Hippocampal formation (tissue), 2 donors: ENCODE measurements at regions not wholly inside any gene's neighbourhood (a gene's known extent, or its start where the extent isn't known, plus 50 kb on each side); places are given as distances from the start of the nearest gene placed in this dataset.

ENCODE experiments used
- DNase-seq, 2 donors: peaks; one replicate each; lab custom pipeline; 2025; lab: John Stamatoyannopoulos, UW

DNA sequence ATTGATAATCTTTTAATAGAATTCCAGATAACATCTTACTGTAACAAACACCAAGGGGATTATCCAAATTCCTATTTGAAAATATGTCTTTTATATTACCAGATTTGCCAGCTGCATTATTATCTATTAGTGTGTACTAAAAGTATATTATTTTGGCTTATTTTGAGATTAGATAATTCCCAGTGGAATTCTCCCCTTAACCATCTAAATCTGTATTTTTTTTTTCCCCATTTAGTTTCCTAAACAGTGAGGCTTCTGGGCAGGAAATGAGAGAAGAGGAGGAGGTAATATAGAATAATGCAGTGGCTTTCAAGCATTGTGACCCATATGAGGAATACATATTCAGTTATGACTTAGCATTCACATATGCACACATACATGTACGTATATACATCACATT, 53.5 kb upstream of the ABL1 start:
- no peak for DNase-seq

DNA sequence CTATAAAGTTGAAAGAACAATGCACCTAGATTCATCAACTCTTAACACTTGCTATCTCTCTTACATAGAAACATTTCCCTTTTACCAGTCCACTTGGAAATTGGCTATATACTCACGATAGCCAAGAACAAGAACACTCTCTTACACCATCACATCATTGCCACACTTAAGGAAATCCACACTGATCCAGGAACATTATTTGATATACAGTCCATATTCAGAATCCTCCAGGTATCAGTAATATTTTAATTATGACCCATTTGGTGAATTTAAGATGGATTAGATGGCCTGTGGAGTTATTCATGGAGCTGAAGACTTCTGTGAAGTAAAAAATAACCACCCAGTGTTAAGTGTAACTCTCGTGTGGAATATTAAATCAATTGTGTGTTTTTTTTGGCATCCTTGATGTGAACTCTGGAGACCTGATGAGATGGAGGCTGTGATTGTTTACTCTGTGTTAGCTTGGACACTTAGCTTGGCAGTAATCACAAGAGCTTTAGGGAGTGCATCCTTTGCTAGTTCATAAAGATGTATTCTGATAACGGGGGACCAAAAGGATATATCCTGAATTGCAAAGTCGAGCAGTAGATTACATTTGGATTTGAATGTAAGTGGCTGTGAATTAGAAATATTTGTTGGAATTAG, 52.0 kb upstream of the ABL1 start:
- no peak for DNase-seq

DNA sequence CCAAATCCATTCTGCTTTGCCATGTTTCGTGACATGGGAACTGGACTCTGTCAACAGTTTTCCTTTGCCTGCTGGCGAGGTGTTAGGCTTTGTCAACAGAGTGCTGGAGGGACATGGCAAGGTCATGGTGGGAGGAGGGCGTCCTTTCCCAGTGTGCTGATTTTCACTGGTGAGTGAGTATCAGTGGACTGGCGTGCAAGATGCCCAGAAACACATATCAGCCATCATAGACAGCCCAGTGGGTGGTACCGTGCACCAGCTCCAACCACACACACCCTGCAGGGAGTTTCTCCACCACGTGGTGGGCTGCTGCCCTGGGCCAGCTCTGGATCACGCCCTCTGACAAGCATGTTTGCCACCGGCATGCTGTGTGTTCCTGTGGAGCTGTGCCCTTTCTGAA, 50.0 kb upstream of the ABL1 start:
- DNase-seq = no peak
